ENCODE measurements at regions not wholly inside any gene's neighbourhood (a gene's known extent, or its start where the extent isn't known, plus 50 kb on each side); places are given as distances from the start of the nearest gene placed in this dataset.

GRCh38 chr6:74871757-74872156 lies 334.1 kb downstream of the COL12A1 start:
- TF ChIP-seq REST (IDR thresholded peaks at IDR 0.05; ENCODE audit: insufficient read depth in 1 of 2, low read depth in 2 of 2, low read length in 2 of 2) (no peak), POLR2AphosphoS5 (IDR thresholded peaks at IDR 0.05; ENCODE audit: low read depth, low read length) (no peak)

Data from PFSK-1 (cell line).